GM18868 (cell line): ENCODE measurements at regions not wholly inside any gene's neighbourhood (a gene's known extent, or its start where the extent isn't known, plus 50 kb on each side); places are given as distances from the start of the nearest gene placed in this dataset.
"Not testable (repeated sequence)": the region's sequence is repeated elsewhere in the genome, so short reads cannot be mapped to it uniquely, and the experiment has no call there.

Experiments
- ATAC-seq: cut with Tn5 transposase; IDR thresholded peaks from one replicate; pipeline ENCODE4 v1.9.1; 2021; ENCODE audit warnings: mild to moderate bottlenecking, moderate library complexity; ENCODE audit not compliant: unreplicated experiment

DNA sequence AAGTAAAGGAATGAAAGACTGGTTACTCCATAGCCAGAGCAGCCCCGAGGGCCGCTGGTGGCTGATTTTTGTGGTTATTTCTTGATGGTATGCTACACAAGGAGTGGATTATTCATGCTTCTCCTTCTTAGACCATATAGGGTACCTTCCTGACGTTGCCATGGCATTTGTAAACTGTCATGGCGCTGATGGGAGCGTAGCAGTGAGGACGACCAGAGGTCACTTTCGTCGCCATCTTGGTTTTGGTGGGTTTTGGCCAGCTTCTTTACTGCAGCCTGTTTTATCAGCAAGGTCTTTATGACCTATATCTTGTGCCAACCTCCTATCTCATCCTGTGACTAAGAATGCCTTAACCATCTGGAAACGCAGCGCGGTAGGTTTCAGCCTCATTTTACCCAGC is 1187.6 kb upstream of the AUTS2 start:
- ATAC-seq = not testable (repeated sequence)

- ATAC-seq = no peak
Observed at GRCh38 chr7:68411742-68412141, 1186.5 kb upstream of the AUTS2 start.

DNA sequence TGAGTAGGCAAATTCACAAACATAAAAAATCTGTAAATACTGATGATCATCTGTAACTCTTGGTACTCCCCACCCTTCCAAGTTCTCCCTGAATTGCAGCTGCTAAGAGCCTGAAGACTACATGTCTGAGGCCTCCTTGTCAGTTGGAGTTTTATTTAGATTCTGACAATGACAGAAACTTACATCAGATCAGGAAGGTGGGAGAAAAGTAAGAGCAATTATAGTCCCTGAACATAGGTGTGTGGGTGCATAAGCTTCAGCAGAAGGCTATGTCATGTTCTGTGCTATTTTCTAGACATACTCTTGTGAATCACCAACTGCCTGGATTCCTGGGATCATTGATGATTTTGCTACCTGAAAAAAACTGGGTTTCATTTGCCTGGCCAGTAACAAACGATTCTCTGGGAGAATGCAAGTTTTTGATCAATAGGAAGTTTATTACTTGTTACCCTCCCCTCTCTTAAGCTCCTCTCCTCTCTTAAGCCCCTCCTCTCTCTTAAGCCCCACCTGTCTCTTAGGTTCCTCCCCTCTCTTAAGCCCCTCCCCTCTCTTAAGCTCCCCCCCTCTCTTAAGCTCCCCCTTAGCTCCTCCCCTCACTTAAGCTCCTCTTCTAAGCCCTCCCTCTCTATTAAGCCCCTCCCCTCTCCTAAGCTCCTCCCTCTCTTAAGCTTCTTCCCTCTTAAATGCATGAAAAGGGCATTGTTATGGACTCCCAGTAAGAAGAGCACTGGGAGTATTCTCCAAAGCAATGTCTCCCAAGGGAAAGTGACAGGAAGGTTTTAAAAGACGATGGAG is 1183.4 kb upstream of the AUTS2 start:
- ATAC-seq = no peak

DNA sequence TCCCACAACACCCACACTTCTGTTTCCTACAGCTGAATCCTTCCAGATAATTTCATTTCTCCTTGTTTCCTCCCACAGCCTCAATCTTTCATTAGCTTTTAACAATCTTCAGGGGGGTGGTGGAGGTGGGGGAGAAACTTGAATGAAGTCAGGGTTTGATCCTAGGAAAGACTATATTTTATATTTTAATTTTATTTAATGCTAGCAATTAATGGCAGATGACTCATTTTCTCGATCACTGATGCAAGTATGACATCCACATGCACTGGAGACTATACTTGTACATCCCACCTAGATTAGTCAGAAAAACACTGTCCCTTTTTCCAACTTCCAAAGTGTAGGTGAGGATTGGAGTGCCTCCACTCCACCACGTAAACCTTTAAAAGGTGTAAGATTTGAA is 1181.3 kb upstream of the AUTS2 start:
- ATAC-seq = no peak

GRCh38 chr7:68417659-68418058 is 1180.6 kb upstream of the AUTS2 start:
- no peak for ATAC-seq

DNA sequence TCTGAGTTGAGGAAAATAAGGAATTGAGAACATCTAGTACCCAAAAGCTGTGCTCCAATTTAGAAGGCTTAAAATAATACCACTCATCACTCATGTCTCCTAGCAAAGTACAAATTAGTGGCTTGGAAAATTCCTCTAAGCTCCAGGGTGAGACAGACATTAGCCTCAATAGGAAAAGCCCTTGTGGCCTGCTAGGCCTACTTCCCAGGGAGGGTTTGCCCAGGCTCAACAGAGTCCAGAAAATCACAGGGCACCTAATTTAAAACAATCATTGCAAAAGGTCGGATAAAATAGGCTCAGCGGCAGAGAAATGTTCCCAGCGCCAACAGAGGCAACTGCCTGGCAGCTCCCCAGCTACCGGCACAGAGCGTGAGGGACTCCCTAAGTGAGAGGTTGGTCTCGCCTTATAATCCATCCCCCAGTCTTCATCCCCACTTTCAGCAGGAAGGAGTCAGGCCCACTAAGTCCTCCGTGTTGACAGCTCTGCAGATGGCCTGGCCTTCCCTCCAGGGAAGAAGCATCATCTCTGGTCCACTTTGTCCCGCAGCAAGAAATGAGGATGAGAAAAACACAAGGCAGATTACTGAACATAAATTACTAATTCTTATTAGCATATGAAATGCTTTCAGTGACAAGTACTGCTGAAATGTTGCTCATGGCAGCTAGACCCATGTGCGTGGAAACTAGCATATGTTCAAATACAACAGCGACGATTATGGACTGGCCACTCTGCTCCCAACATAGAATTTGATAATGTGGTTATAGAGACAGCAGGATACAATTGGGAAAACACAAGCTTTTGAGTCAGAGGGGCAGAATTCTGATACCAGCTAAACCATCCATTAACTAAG is 1177.7 kb upstream of the AUTS2 start:
- no peak for ATAC-seq

- no peak for ATAC-seq
Observed at GRCh38 chr7:68421712-68422111, 1176.6 kb upstream of the AUTS2 start.

GRCh38 chr7:68422281-68422680 is 1176.0 kb upstream of the AUTS2 start:
- no peak for ATAC-seq

DNA sequence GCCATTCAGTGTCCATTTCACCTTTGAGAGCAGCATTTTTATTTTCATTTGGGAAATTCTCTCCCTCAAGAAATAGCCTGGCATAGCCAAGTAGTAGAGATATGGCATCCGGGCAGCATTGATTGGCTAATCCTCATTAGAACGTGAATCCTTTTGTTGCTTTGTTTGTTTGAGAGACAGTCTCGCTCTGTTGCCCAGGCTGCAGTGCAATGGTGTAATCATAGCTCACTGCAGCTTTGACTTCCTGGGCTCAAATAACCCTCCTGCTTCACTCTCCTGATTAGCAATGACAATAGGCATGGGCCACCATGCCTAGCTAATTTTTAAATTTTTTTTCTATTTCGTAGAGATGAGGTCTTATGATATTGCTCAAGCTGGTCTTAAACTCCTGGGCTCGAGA is 1174.9 kb upstream of the AUTS2 start:
- no peak for ATAC-seq

DNA sequence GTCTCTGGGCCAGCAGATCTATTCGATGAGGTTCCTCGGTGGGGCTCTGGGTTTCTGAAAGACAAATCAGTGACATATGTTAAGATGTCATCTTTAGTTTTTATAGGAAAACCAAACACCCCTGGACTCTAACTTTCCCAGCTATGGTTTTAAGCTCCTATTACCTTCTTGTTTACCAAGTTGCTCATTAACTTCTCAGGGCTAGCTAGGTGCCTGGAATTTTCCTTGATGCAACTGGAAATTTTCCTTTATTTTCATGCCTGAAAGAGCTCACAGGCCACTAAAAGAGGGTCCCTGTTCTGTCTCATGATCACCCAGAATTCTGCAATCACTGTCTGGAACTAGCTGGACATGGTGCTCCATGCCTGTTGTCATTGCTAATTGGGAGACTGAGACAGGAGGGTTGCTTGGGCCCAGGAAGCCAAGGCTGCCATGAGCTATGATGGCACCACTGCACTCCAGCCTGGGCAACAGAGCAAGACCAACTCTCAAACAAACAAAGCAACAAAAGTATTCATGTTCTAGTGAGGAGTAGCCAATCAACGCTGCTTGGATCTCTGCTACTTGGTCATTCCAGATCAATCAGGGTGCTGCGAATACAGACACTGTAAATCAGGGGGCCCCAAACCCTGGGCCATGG is 1173.5 kb upstream of the AUTS2 start:
- ATAC-seq = no peak

- ATAC-seq = no peak
Observed at GRCh38 chr7:68425377-68425776, 1172.9 kb upstream of the AUTS2 start.

GRCh38 chr7:68429411-68430117 is 1168.7 kb upstream of the AUTS2 start:
- no peak for ATAC-seq

GRCh38 chr7:68432585-68432984 is 1165.7 kb upstream of the AUTS2 start:
- ATAC-seq = no peak

DNA sequence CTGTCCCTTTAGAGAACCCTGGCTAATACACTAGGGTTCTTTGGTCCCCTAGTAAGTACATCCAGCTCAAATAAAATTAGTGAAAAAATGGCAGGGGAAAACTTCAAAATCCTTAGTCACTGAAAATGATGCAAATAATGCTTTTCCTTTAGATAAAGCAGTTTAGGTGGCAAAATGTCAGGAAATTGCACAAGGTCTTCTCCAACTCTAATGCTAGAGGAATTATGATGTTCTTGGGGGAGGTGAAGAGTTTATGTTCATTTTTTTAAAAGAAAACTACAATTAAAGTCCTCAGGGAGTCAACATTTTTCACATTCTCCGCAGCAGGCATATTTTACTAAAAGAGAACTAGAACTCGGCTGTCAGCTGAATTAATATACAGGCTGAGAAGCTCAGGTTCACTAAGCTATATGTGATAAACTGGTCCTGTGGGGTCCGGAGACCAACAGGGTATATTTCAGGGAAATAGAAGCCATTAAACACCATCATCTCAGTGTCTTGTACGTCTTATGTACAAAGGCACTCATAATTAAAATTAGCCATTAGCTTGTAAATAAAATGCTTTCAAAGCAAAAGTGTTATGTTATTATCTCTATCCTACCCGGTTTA is 1164.7 kb upstream of the AUTS2 start:
- no peak for ATAC-seq

DNA sequence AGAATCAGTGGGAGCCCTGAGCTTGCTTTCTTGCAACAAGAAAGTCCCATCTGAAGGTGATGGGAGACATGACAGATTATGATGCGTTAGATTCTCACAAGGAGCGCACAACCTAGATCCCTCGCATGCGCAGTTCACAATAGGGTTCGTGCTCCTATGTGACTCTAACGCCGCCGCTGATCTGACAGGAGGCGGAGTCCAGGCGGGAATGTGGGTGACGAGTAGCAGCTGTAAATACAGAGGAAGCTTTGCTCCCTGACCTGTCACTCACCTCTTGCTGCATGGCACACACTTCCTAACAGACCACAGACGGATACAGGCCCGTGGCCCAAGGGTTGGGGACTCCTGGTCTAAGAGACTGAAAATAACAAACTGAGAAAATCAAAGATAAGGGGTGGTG is 1163.4 kb upstream of the AUTS2 start:
- ATAC-seq = no peak

DNA sequence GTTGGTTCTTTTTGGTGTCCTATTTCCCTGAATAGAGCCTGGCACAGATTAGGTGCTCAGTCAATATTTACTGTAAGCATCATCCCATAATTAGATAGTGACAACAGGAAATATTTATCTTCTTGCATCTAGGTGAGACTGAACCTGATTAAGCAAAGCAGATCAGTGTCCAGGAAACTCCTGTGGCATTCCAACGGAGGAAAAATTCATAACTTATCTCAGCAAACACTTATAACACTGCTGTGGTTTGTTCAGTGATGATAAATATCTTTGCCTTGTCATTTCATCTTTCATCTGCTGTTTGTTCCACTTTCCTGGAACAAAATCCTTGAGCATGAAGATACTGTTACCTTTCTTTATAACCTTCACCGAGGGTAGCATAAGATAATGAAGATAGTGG is 1160.3 kb upstream of the AUTS2 start:
- ATAC-seq = no peak

DNA sequence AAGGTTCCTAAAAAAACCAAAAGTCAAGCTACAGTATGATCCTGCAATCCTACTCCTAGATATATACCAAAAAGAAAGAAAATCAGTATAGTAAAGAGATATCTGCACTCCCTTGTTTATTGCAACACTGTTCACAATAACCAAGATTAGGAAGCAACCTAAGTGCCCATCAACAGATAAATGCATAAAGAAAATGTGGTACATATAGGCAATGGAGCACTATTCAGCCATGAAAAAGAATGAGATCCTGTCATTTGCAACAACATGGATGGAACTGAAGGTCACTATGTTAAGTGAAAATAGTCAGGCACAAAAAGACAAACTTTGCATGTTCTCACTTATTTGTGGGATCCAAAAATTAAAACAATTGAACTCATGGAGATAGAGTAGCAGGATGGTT is 1159.5 kb upstream of the AUTS2 start:
- ATAC-seq = no peak

- no peak for ATAC-seq
Observed at GRCh38 chr7:68439897-68440296, 1158.4 kb upstream of the AUTS2 start.

DNA sequence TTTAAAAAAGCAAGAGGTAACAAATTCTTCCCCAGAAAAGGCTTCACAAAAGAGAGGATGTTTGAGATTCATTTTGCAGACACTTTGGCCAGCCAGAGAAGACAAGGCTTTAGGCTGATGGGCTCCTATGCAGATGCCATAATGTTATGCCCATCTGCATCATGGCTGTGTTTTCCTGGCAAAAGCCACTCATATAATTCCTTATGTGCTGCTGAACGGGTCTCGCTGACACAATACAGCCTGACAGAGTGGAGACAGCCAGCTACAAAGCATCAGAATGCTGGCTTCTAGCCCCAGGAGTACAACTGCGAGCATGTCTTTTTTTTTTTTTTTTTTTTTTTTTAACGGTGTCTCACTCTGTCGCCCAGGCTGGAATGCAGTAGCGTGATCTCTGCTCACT is 1157.4 kb upstream of the AUTS2 start:
- ATAC-seq = no peak

- ATAC-seq = no peak
Observed at GRCh38 chr7:68441645-68442044, 1156.6 kb upstream of the AUTS2 start.
